ENCODE measurements at regions not wholly inside any gene's neighbourhood (a gene's known extent, or its start where the extent isn't known, plus 50 kb on each side); places are given as distances from the start of the nearest gene placed in this dataset.
"Not testable (repeated sequence)": the region's sequence is repeated elsewhere in the genome, so short reads cannot be mapped to it uniquely, and the experiment has no call there.

DNA sequence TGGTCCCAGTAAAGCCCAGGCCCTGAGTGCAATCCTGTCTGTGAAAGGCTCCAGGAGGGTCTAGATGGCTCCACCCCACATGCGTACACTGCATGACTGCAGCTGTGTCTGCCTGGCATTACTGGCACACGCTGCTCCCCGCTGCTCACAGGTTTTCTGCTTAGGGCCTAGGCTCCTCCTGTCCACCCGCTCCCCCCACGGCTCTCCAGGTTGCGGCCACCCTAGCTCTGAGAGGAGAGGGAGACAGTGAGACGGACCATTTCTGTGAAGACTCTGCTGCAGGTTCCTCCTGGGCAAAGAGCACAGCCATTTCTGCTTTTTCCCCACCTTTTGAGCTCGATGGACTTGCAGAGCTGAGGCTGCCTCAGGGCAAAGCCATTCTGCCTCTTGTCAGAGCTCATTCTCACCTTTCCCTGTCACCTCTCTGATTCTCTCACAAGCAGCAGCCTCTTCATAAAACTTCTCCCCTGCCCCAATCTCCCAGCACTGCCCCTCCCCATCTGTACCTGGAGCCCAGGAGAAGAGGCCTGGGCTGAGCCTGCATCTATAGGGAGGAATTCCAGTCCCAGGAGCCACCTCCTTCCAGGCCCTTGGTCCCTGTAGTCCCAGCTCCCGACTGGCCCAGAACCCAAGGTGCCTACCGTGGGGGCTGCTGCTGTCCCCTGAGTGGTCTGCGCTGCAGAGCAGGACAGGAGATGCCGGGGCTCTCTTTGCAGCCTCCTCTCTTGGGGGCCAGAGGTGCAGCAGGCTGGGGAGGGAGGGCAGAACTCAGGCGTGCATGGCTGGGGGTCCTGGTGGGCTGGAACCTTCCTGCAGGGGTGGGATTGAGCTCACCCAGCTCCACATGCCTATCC is 433.7 kb upstream of the B3GAT1 start:
- intact Hi-C loops (cut with micrococcal nuclease): no loop called here
- no peaks in the 10 kb centered on the region for H3K27me3 Mint-ChIP-seq (ENCODE audit: low read depth)
- DNase-seq (ENCODE audit: low spot score): no peak
- no peaks in the 10 kb centered on the region for H3K9me3 Mint-ChIP-seq
- H3K36me3 Mint-ChIP-seq (ENCODE audit: low read depth): no peaks in the 10 kb centered on the region
- H3K4me3 Mint-ChIP-seq (ENCODE audit: low read depth): no peak overlapping the region
- no peaks in the 10 kb centered on the region for H3K4me1 Mint-ChIP-seq (ENCODE audit: low read depth)
- no peak overlapping the region for H3K27ac Mint-ChIP-seq

DNA sequence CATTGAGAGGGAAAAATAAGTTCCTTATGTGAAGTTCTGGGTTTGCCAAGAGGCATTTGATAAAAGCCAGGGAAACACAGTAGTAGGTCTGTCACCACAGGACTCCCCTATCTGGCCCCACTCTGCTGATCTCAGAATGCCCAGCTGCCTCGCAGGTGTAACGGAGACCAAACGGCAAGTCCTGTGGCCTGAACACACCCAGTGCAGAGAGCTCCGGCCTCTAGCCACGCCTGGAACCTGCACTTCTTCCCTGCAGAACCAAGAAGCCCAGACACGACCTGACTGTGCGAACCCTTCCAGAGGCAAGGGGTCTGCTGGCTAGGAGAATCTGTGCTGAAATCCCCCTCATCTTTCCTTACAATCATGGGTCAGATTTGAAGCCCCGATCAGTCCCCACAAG is 432.8 kb upstream of the B3GAT1 start:
- H3K27ac Mint-ChIP-seq: no peak overlapping the region
- no peak overlapping the region for H3K4me3 Mint-ChIP-seq (ENCODE audit: low read depth)
- no peaks in the 10 kb centered on the region for H3K36me3 Mint-ChIP-seq (ENCODE audit: low read depth)
- H3K9me3 Mint-ChIP-seq: no peaks in the 10 kb centered on the region
- H3K4me1 Mint-ChIP-seq (ENCODE audit: low read depth): no peaks in the 10 kb centered on the region
- intact Hi-C loops (cut with micrococcal nuclease): no loop called here
- no peak for DNase-seq (ENCODE audit: low spot score)
- H3K27me3 Mint-ChIP-seq (ENCODE audit: low read depth): no peaks in the 10 kb centered on the region

DNA sequence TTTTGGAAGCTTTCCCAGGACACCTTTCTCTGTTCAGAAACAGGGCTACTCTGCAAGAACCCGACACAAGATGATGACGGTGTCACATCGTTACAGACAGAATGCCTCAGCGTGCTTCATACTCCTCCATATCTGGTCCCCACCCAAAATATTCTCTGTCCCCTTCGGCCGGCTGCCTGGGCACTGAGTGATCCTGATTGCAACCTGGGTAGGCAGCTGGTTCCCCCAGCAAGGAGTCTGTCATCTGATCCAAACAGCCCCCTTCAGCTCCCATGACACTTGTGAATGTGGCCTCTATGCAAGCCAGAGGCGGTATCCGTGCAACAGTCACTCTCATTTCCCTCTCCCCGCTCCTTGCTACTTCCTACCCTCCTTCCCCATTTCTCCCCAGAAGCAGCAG is 431.7 kb upstream of the B3GAT1 start:
- no peak for DNase-seq (ENCODE audit: low spot score)
- no peaks in the 10 kb centered on the region for H3K36me3 Mint-ChIP-seq (ENCODE audit: low read depth)
- H3K4me3 Mint-ChIP-seq (ENCODE audit: low read depth): no peak overlapping the region
- no peak overlapping the region for H3K27ac Mint-ChIP-seq
- no peaks in the 10 kb centered on the region for H3K27me3 Mint-ChIP-seq (ENCODE audit: low read depth)
- H3K9me3 Mint-ChIP-seq: no peaks in the 10 kb centered on the region
- H3K4me1 Mint-ChIP-seq (ENCODE audit: low read depth): no peaks in the 10 kb centered on the region
- intact Hi-C loops (cut with micrococcal nuclease): no loop called here

DNA sequence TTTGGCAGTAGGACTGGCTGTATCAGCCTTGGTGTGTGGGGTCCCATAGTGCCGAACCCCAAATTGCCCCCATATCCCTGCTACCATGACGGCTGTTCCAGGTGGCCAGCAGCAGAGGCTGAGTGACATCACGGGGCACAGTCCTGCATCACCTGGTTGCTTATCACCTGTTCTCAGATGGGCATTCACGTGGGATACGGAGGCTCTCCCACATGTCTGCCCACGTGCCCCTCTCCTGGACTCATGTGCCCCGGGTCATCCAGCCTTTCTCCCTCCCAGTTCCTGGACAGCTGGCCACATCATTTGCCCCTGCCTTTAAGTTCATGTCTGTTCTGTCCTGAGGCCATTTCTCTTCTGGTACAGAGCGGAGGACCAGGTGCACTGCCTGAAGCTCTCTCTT is 431.0 kb upstream of the B3GAT1 start:
- intact Hi-C loops (cut with micrococcal nuclease): no loop called here
- DNase-seq (ENCODE audit: low spot score): no peak
- Mint-ChIP-seq H3K4me1 (ENCODE audit: low read depth) (no peaks in the 10 kb centered on the region), H3K27me3 (ENCODE audit: low read depth) (no peaks in the 10 kb centered on the region), H3K36me3 (ENCODE audit: low read depth) (no peaks in the 10 kb centered on the region), H3K4me3 (ENCODE audit: low read depth) (no peak overlapping the region), H3K9me3 (no peaks in the 10 kb centered on the region), H3K27ac (no peak overlapping the region)

GRCh38 chr11:134841972-134842371 is 429.9 kb upstream of the B3GAT1 start:
- DNase-seq (ENCODE audit: low spot score): no peak
- Mint-ChIP-seq H3K27ac (no peak overlapping the region), H3K36me3 (ENCODE audit: low read depth) (no peaks in the 10 kb centered on the region), H3K4me1 (ENCODE audit: low read depth) (no peaks in the 10 kb centered on the region), H3K9me3 (no peaks in the 10 kb centered on the region), H3K4me3 (ENCODE audit: low read depth) (no peak overlapping the region), H3K27me3 (ENCODE audit: low read depth) (no peaks in the 10 kb centered on the region)
- intact Hi-C loops (cut with micrococcal nuclease): no loop called here

GRCh38 chr11:134841411-134841810 is 429.4 kb upstream of the B3GAT1 start:
- Mint-ChIP-seq H3K4me3 (ENCODE audit: low read depth) (no peak overlapping the region), H3K36me3 (ENCODE audit: low read depth) (no peaks in the 10 kb centered on the region), H3K27me3 (ENCODE audit: low read depth) (no peaks in the 10 kb centered on the region), H3K27ac (no peak overlapping the region), H3K9me3 (no peaks in the 10 kb centered on the region), H3K4me1 (ENCODE audit: low read depth) (no peaks in the 10 kb centered on the region)
- intact Hi-C loops (cut with micrococcal nuclease): no loop called here
- no peak for DNase-seq (ENCODE audit: low spot score)

DNA sequence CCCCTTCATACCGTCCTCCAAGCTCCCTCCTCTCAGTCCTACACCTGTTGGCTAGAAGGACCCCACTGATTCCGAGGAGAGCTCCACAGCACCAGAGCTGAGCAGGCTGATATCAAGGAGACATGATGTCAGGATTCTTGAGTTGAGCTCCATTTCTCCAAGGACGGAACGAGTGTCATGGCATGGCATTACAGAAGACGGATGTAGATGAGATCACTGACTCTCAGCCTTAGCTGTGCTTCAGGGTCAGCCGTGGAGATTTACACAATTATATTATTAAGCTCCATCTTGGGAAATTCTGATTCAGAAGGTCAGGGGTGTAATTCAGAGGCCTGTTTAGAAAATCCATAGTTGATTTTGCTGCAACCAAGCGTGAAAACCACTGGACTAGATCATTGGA is 428.9 kb upstream of the B3GAT1 start:
- no peaks in the 10 kb centered on the region for H3K27me3 Mint-ChIP-seq (ENCODE audit: low read depth)
- H3K36me3 Mint-ChIP-seq (ENCODE audit: low read depth): no peaks in the 10 kb centered on the region
- H3K27ac Mint-ChIP-seq: no peak overlapping the region
- no peak overlapping the region for H3K4me3 Mint-ChIP-seq (ENCODE audit: low read depth)
- intact Hi-C loops (cut with micrococcal nuclease): no loop called here
- no peaks in the 10 kb centered on the region for H3K9me3 Mint-ChIP-seq
- H3K4me1 Mint-ChIP-seq (ENCODE audit: low read depth): no peaks in the 10 kb centered on the region
- DNase-seq (ENCODE audit: low spot score): no peak

DNA sequence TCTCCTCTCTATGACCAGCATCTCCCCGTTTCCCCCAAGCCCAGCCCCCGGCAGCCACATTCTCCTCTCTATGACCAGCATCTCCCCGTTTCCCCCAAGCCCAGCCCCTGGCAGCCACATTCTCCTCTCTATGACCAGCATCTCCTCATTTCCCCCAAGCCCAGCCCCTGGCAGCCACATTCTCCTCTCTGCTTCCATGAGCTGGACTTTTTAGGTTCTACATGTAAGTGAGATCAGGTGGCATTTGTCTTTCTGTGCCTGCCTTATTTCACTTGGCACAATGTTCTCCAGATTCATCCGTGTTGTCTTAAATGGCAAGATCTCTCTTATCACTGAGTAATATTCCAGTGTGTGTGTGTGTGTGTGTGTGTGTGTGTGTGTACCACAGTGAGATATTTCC is 428.1 kb upstream of the B3GAT1 start:
- H3K27ac Mint-ChIP-seq; H3K9me3 Mint-ChIP-seq; DNase-seq (ENCODE audit: low spot score); H3K4me1 Mint-ChIP-seq (ENCODE audit: low read depth); H3K36me3 Mint-ChIP-seq (ENCODE audit: low read depth); H3K4me3 Mint-ChIP-seq (ENCODE audit: low read depth); H3K27me3 Mint-ChIP-seq (ENCODE audit: low read depth); intact Hi-C loops (cut with micrococcal nuclease): not testable (repeated sequence)

DNA sequence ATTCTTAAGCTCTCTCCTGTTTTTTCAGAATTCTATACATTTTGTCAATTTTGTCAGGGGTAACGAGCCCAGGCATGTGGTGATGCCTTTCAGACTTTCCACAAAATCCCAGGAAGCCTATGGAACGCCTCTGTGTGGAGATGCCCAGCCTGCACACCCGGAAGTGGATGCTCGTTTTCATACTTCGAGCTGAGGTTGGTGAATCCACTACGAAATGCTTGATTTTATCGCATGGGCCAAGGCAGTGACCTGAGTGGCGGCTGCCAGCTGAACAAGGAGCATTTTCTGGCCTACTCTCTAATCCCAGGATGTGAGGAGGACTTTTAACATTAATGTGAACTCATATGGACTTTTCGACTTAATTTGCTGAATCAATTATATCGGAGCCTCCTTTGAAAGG is 426.7 kb upstream of the B3GAT1 start:
- Mint-ChIP-seq H3K4me1 (ENCODE audit: low read depth) (no peaks in the 10 kb centered on the region), H3K27ac (no peak overlapping the region), H3K27me3 (ENCODE audit: low read depth) (no peaks in the 10 kb centered on the region), H3K36me3 (ENCODE audit: low read depth) (no peaks in the 10 kb centered on the region), H3K9me3 (no peaks in the 10 kb centered on the region), H3K4me3 (ENCODE audit: low read depth) (no peak overlapping the region)
- DNase-seq (ENCODE audit: low spot score): no peak
- intact Hi-C loops (cut with micrococcal nuclease): no loop called here

- Mint-ChIP-seq H3K4me1 (ENCODE audit: low read depth) (no peaks in the 10 kb centered on the region), H3K4me3 (ENCODE audit: low read depth) (no peak overlapping the region), H3K36me3 (ENCODE audit: low read depth) (no peaks in the 10 kb centered on the region), H3K27me3 (ENCODE audit: low read depth) (no peaks in the 10 kb centered on the region), H3K27ac (no peak overlapping the region), H3K9me3 (no peaks in the 10 kb centered on the region)
- no peak for DNase-seq (ENCODE audit: low spot score)
- intact Hi-C loops (cut with micrococcal nuclease): no loop called here
Measured at GRCh38 chr11:134837887-134838232, 425.8 kb upstream of the B3GAT1 start.

- no peak overlapping the region for H3K27ac Mint-ChIP-seq
- H3K4me3 Mint-ChIP-seq (ENCODE audit: low read depth): no peak overlapping the region
- no peaks in the 10 kb centered on the region for H3K27me3 Mint-ChIP-seq (ENCODE audit: low read depth)
- no peaks in the 10 kb centered on the region for H3K9me3 Mint-ChIP-seq
- H3K4me1 Mint-ChIP-seq (ENCODE audit: low read depth): no peaks in the 10 kb centered on the region
- H3K36me3 Mint-ChIP-seq (ENCODE audit: low read depth): no peaks in the 10 kb centered on the region
- DNase-seq (ENCODE audit: low spot score): no peak
- intact Hi-C loops (cut with micrococcal nuclease): no loop called here
Measured at GRCh38 chr11:134837166-134837886, 425.3 kb upstream of the B3GAT1 start.

DNA sequence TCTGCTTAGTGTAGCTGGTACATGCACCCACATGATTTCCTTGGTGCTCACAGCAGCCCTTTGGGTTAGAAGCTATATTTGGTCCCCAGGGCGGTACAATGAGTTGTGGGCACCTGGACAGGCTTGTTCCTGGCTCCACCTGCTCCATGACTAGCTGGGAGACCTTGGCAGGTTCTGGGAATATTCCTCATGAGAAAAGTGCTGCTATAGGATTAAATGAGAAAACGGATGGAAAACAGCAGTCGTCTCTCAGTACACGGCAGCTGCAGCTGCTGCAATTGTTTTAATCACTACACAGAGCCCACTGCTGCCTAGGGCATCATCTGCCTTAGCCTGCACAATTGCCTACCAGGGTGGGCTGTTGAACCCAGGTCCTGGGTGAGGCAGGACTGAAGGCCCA is 424.5 kb upstream of the B3GAT1 start:
- H3K27ac Mint-ChIP-seq: no peak overlapping the region
- DNase-seq (ENCODE audit: low spot score): no peak
- H3K4me3 Mint-ChIP-seq (ENCODE audit: low read depth): no peak overlapping the region
- H3K36me3 Mint-ChIP-seq (ENCODE audit: low read depth): no peaks in the 10 kb centered on the region
- H3K27me3 Mint-ChIP-seq (ENCODE audit: low read depth): no peaks in the 10 kb centered on the region
- intact Hi-C loops (cut with micrococcal nuclease): no loop called here
- no peaks in the 10 kb centered on the region for H3K4me1 Mint-ChIP-seq (ENCODE audit: low read depth)
- H3K9me3 Mint-ChIP-seq: no peaks in the 10 kb centered on the region

DNA sequence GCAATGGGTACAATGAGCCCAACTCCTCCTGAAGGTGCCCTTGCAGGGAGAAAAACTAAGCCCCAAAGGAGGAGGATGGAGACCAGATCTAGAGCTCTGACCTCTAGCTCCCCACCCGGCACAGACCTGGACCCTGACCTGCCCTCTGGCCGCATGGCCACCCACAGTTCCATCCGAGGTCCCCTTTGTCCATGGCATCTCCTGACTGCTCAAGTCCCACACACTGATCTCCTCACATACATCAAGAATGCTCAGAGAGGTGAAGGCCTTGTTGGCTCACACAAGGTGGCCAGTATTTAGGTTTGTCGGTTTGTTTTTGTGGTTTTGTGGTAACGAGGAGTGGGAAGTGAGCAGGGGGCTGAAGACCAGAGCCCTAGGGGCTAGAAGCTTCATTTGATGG is 423.5 kb upstream of the B3GAT1 start:
- no peaks in the 10 kb centered on the region for H3K36me3 Mint-ChIP-seq (ENCODE audit: low read depth)
- intact Hi-C loops (cut with micrococcal nuclease): no loop called here

More for the DNA sequence above, 423.5 kb upstream of the B3GAT1 start:
- DNase-seq (ENCODE audit: low spot score): no peak
- Mint-ChIP-seq H3K4me3 (ENCODE audit: low read depth) (no peak overlapping the region), H3K27me3 (ENCODE audit: low read depth) (no peaks in the 10 kb centered on the region), H3K27ac (no peak overlapping the region), H3K9me3 (no peaks in the 10 kb centered on the region), H3K4me1 (ENCODE audit: low read depth) (no peaks in the 10 kb centered on the region)

Data from activated T-helper 2 cell treated with anti-CD3 and anti-CD28 coated beads, Interferon-gamma antibody, Interleukin-2, Interleukin-4, amounts not matched to agents 10 μg/mL and 5 μg/mL and 100 μg/mL, durations not matched to agents 14 hours and 24 hours and 36 hours (primary cell).